WI38 (cell line): ENCODE measurements at regions not wholly inside any gene's neighbourhood (a gene's known extent, or its start where the extent isn't known, plus 50 kb on each side); places are given as distances from the start of the nearest gene placed in this dataset.

ENCODE experiments used
- H3K4me3 ChIP-seq: 2 replicates; pipeline ENCODE4 v1.5.1; 2011; ENCODE audit warnings: low read depth, mild to moderate bottlenecking, control low read depth, low read length
- TF ChIP-seq, protein P1 (sequence below): IDR thresholded peaks from 2 replicates; pipeline ENCODE4 v1.5.1; 2012; ENCODE audit warnings: low read depth, mild to moderate bottlenecking, control low read depth, low read length

DNA sequence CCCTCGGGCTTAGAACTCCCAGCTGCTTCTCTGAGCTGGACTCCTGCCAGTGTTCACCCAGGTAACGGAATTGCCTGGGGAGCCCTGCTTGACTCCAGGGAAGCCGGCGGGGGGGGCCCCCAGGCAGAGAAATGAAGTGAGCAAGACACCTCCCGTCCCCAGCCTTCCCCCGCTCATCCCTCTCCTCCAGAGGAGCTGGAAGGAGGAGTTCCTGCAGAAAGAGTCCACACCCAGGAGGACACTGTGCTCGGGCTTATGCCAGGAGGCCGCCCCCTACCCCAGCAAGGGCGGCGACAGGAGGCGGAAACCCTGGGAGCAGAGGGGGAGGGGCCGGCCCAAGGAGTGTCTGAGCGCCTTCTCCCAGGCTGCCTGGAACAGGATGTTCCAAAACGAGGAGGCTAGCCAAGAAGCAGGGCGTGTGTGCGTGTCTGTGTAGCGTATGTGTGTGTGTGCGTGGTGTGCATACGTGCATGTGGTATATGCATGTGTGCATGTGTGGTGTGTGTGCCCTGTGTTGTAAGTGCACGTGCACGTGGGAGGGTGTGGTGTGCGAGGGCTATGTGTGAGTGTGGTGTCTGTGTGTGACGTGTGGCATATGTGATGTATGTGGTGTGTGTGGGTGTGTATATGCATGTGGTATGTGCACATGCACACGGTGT is 511.3 kb downstream of the SHQ1 start:
- TF ChIP-seq, protein P1, sequence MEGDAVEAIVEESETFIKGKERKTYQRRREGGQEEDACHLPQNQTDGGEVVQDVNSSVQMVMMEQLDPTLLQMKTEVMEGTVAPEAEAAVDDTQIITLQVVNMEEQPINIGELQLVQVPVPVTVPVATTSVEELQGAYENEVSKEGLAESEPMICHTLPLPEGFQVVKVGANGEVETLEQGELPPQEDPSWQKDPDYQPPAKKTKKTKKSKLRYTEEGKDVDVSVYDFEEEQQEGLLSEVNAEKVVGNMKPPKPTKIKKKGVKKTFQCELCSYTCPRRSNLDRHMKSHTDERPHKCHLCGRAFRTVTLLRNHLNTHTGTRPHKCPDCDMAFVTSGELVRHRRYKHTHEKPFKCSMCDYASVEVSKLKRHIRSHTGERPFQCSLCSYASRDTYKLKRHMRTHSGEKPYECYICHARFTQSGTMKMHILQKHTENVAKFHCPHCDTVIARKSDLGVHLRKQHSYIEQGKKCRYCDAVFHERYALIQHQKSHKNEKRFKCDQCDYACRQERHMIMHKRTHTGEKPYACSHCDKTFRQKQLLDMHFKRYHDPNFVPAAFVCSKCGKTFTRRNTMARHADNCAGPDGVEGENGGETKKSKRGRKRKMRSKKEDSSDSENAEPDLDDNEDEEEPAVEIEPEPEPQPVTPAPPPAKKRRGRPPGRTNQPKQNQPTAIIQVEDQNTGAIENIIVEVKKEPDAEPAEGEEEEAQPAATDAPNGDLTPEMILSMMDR = no peak
- H3K4me3 ChIP-seq = no peak overlapping the region

DNA sequence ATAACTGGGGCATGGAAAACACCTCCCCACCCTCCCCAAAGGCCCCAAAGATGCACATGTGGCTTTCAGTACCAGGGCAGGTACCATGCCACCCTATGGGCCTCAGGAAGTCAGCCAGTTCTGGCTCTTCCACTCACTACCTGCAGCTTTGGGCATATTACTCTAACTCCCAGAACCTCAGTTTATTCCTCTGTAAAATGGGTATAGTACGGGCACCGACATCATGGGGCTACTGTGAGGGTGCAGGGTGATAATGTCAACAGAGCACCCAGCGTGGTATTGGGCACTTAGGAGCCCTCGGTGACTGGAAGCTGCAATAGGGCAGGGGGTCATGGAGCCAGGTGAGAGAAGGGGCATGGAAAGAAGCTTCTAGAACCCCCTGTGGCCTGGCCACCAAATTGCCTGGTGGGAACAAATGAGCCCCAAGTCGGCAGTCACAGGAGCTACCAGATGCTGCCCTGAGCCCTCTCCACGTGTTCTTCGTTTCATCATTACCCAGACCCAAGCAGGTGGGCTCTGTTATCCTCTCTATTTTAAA is 512.1 kb downstream of the SHQ1 start:
- H3K4me3 ChIP-seq = no peak overlapping the region
- TF ChIP-seq, protein P1 = no peak

DNA sequence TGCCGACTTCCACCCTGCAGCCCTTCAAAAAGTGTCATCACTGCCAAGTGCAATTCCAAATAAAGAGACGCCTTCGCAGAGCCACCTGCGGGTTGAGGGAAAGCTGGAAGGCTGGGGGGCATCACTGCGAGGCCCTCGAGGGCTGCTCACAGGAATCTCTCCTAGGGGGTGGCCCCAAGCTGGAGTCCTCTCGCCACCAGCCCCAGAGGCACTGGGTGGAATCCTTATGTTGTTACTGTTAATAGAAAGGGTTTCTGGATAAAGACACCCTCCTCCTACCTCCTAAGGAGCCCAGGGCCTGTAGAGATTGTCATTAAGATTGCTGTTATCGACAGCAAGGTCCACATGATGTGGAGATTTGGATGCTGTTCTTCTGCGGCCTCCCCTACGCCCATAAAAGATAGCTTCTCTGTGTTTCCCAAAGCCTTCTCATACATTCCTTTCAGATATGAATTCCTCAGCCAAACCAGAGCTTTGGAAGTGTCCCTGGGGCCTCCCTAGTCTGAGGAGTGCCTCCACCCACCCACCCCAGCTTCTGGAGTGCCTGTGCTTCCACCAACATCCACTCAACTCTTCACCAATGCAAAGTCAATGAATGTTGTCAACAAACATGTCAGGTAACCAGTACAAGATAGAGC is 512.7 kb downstream of the SHQ1 start:
- TF ChIP-seq, protein P1 = no peak
- H3K4me3 ChIP-seq = no peak overlapping the region

DNA sequence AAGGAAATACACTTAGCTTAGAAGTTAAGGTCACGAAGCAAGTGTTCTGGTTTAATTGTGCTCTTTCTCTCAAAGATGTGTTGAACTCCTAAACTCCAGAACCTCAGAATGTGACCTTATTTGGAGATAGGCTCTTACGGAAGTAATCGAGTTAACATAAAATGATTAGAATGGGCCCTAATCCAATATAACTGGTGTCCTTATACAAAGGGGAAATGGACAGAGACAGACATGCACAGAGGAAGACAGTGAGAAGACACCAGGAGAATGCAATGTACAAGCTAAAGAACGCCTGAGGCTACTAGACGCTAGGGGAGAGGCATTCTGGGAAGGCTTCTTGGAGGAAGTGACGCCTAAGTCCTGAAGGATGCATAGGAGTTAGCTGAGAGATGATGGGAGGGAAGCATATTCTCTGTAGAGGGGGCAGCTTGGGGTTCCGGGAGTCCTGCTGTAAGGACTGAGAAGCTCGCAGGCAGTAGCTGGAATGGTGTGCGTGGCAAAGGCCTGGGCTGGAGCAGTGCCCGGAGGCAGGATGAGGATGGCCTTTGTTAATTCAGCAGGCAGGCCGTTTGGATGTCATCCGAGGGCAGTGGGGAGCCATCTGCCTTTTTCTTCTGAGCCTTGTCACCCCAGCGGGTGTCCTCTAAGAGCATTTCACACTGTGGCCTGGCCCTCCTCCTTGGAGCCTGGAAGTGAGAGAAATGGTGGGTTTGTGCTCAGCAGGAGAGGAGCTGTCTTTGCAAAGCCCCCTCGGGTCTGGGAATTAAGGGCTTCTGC is 513.4 kb downstream of the SHQ1 start:
- no peak overlapping the region for H3K4me3 ChIP-seq
- TF ChIP-seq, protein P1 = no peak

DNA sequence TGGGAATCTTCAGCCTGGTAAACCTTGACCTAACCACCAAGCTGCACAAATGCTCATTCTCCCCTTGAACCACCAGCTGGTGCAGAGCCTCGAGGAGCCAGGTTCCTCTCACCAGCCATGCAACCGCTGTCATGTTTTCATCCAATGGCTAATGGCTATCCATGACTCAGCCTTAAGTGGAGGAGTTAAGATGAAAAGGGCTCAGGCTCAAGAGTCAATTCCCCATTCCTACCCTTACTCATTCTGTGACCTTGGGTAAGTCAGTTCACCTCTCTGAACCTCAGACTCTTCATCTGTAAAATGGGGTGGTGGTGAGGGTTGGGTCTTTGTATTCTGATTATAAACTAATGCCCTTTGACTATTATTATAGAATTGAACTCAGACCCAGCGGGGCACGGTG is 515.6 kb downstream of the SHQ1 start:
- TF ChIP-seq, protein P1 = no peak
- H3K4me3 ChIP-seq = no peak overlapping the region

DNA sequence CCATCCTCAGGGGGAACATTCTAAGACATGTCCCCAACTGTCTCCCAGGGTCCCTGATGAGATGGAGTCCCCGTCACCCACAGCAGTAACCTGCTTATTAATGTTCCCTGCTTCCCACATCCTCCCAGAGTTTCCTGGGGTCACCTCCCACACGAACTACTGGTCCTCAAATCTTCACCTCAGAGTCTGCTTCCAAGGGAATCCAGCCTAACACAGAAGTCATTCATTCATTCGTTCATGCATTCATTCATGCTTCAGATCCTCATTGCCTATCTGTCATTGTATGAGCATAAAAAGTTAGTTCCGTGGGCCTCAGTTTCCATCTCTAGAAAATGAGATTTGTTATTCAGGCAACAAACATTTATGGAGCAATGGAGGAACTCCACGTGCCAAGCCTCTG is 516.2 kb downstream of the SHQ1 start:
- TF ChIP-seq, protein P1 = no peak
- no peak overlapping the region for H3K4me3 ChIP-seq

DNA sequence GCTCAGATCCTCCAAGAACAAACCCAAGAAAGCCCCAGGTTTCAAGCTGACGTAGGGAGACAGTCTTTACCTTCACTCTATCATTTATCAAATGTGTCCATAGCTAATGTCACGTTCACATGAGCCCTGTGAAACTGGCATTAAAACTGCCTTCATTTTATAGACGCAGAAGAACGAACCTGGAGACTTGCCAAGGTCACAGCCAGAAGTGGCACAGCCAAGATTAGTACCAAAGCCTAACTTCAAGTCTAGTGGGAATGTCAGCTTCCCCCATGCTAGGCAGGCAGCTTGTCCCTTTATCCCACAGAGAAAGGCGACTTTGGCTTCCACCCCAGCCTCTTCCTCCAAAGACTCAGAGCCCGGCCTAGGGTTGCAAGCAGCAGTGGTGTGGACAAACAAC is 517.2 kb downstream of the SHQ1 start:
- TF ChIP-seq, protein P1 = no peak
- no peak overlapping the region for H3K4me3 ChIP-seq
